ENCODE measurements at regions not wholly inside any gene's neighbourhood (a gene's known extent, or its start where the extent isn't known, plus 50 kb on each side); places are given as distances from the start of the nearest gene placed in this dataset.

- WGBS (ENCODE audit: insufficient coverage, low coverage, low lambda C conversion rate, missing lambda C conversion rate): 20% methylated on average over 1 of the region's 3 CpGs
- H3K4me1 ChIP-seq: no peaks in the 10 kb centered on the region
- intact Hi-C loops (cut with DNase I): no loop called here
- H3K27me3 ChIP-seq: peaks cover 0 to 21% of the 10 kb centered on the region in 2 donors
- DNase-seq (no peak), ATAC-seq (no peak)
- H3K36me3 ChIP-seq: no peaks in the 10 kb centered on the region
- H3K27ac ChIP-seq: no peak overlapping the region
- H3K4me3 ChIP-seq: no peak overlapping the region
- TF ChIP-seq POLR2A (IDR thresholded peaks at IDR 0.05): no peak
- TF ChIP-seq, protein P1, sequence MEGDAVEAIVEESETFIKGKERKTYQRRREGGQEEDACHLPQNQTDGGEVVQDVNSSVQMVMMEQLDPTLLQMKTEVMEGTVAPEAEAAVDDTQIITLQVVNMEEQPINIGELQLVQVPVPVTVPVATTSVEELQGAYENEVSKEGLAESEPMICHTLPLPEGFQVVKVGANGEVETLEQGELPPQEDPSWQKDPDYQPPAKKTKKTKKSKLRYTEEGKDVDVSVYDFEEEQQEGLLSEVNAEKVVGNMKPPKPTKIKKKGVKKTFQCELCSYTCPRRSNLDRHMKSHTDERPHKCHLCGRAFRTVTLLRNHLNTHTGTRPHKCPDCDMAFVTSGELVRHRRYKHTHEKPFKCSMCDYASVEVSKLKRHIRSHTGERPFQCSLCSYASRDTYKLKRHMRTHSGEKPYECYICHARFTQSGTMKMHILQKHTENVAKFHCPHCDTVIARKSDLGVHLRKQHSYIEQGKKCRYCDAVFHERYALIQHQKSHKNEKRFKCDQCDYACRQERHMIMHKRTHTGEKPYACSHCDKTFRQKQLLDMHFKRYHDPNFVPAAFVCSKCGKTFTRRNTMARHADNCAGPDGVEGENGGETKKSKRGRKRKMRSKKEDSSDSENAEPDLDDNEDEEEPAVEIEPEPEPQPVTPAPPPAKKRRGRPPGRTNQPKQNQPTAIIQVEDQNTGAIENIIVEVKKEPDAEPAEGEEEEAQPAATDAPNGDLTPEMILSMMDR (IDR thresholded peaks at IDR 0.05): no peak
- H3K9me3 ChIP-seq: no peaks in the 10 kb centered on the region
Measured at GRCh38 chrX:110938977-110939732, 143.5 kb upstream of the CHRDL1 start.

DNA sequence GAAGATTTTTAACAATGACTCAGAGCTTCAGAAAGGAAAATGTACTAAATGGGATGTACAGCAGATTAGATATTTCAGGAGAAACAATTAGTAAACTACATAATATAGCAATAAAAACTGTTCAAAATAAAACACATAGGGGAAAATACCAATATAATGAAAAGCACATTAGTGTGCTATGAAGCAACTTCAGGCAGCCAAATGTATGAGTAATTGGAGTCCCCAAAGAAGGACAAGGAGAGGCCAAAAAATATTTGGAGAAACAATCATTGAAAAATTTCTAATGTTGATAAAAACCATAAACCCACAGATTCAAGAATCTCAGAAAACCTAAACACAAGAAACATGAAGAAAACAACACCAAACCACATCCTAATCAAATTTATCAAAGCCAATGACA lies 129.3 kb upstream of the CHRDL1 start:
- TF ChIP-seq POLR2A (IDR thresholded peaks at IDR 0.05): no peak
- TF ChIP-seq, protein P1 (IDR thresholded peaks at IDR 0.05): no peak
- Histone ChIP-seq H3K36me3 (no peaks in the 10 kb centered on the region), H3K4me3 (no peak overlapping the region), H3K27me3 (peaks cover 0 to 3% of the 10 kb centered on the region in 2 donors), H3K27ac (no peak overlapping the region), H3K4me1 (no peaks in the 10 kb centered on the region), H3K9me3 (no peaks in the 10 kb centered on the region)
- ATAC-seq (no peak), DNase-seq (no peak)
- intact Hi-C loops (cut with DNase I): no loop called here

DNA sequence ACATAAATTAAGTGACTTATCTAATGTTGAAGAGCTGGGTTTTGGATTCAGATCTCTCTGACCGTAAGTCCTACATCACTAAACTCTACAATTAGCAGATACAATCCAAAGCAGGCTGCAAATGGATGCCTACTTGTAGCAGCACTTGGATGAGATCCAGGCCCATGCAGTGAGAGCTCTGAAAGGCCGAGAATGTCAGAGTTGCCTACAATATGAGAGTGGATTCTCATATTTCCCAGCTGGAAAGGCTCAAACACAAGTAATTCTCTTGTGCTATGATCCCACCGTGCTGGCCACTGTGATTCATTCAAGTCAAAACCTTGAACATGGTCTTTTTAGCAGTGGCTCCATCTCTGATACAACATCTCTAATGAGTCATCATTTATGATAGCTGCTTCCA lies 125.4 kb upstream of the CHRDL1 start:
- WGBS (ENCODE audit: insufficient coverage, low coverage, low lambda C conversion rate, missing lambda C conversion rate): 54% methylated on average over 3 of the region's 3 CpGs
- Histone ChIP-seq H3K9me3 (no peaks in the 10 kb centered on the region), H3K36me3 (no peaks in the 10 kb centered on the region), H3K4me1 (no peaks in the 10 kb centered on the region), H3K27ac (no peak overlapping the region), H3K27me3 (peaks cover 0 to 3% of the 10 kb centered on the region in 2 donors), H3K4me3 (no peak overlapping the region)
- ATAC-seq: no peak
- DNase-seq: no peak
- intact Hi-C loops (cut with DNase I): no loop called here
- no peak for TF ChIP-seq POLR2A (IDR thresholded peaks at IDR 0.05)
- TF ChIP-seq, protein P1 (IDR thresholded peaks at IDR 0.05): no peak

DNA sequence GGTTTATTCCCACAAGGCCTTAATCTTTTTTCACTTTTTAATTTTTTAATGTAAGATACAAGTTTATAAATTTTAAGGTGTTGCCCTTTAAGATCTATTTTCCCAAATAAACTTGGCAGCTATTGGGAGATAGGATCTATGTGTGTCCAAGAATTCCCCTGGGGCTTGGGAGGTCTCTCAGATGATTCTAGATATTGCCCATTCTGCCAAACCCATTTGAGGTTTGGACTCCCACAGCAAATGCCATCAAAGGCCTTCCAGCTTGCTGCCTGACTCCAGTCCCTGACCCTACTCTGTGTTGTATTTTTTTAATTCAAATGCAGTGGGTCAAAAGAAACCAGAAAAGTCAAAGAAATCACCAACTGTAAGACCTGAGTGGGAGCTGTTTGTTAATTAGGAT lies 120.0 kb upstream of the CHRDL1 start:
- no peak for TF ChIP-seq POLR2A (IDR thresholded peaks at IDR 0.05)
- TF ChIP-seq, protein P1 (IDR thresholded peaks at IDR 0.05): no peak
- Histone ChIP-seq H3K27me3 (no peaks in the 10 kb centered on the region), H3K36me3 (no peaks in the 10 kb centered on the region), H3K27ac (no peak overlapping the region), H3K9me3 (no peaks in the 10 kb centered on the region), H3K4me3 (no peak overlapping the region), H3K4me1 (no peaks in the 10 kb centered on the region)
- ATAC-seq: no peak
- intact Hi-C loops (cut with DNase I): no loop called here
- no peak for DNase-seq

DNA sequence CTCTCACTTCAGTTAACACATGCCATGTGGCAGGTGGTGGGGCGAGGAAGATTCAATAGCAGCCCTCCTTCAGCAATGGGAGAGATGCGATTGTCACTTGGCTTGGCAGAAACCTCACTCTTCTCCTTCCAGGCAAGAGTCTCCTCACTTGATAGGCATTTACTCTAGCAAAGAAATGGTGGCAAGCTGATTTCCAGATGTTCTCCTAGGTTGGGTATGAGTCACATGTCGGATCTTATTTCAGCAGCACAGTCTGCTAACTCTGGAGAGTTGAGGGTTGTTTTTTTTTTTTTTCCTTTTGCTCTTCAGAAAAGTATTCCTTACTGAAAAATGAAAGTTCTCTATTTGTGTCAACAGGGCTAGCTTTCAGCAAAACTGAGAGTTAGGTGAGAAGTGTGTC lies 119.5 kb upstream of the CHRDL1 start:
- no peak overlapping the region for H3K27ac ChIP-seq
- H3K27me3 ChIP-seq: no peaks in the 10 kb centered on the region
- H3K9me3 ChIP-seq: no peaks in the 10 kb centered on the region
- TF ChIP-seq POLR2A (IDR thresholded peaks at IDR 0.05): no peak
- TF ChIP-seq, protein P1 (IDR thresholded peaks at IDR 0.05): no peak
- no peak overlapping the region for H3K4me3 ChIP-seq
- ATAC-seq (no peak), DNase-seq (no peak)
- no peaks in the 10 kb centered on the region for H3K4me1 ChIP-seq
- WGBS (ENCODE audit: insufficient coverage, low coverage, low lambda C conversion rate, missing lambda C conversion rate): 12% methylated on average over 3 of the region's 3 CpGs
- intact Hi-C loops (cut with DNase I): no loop called here
- no peaks in the 10 kb centered on the region for H3K36me3 ChIP-seq

All from right lobe of liver (tissue), 6 donors.